ENCODE measurements at regions not wholly inside any gene's neighbourhood (a gene's known extent, or its start where the extent isn't known, plus 50 kb on each side); places are given as distances from the start of the nearest gene placed in this dataset.

DNA sequence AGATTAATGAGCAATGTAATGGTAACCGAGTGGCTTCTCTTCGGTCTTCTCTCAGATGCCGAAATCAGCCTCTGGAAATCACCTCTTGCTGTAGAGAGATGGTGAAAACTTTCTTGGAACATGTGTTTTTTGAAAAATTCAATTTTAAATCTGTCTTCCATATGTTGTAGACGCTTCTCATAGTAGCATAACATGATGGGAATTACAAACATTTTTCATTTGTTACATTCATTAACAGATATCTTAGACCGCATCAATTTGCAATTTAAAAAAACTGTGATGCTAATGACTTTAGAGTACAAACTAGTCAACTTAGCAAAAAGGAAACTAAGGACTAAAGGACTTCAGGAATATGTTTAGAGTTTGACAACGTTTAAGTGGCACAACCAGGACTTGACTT, 275.2 kb downstream of the ASXL3 start:
- H3K27me3 ChIP-seq (ENCODE audit: control insufficient read depth, insufficient read depth, low read length), result no peaks in the 10 kb centered on the region
- ATAC-seq, result no peak
- POLR2A ChIA-PET, result no interaction called here
- CTCF ChIA-PET, result no interaction called here
- TF ChIP-seq TCF7L2 (IDR thresholded peaks at IDR 0.05; ENCODE audit: low read depth, low read length) (no peak), REST (IDR thresholded peaks at IDR 0.05; ENCODE audit: insufficient read depth in 1 of 2, low read depth in 2 of 2, low read length in 1 of 2) (no peak), POLR2AphosphoS5 (IDR thresholded peaks at IDR 0.05; ENCODE audit: low read depth, low read length) (no peak), SIN3A (IDR thresholded peaks at IDR 0.05; ENCODE audit: borderline replicate concordance, insufficient read depth, low read depth, low read length) (no peak)
- TF ChIP-seq, protein P1, sequence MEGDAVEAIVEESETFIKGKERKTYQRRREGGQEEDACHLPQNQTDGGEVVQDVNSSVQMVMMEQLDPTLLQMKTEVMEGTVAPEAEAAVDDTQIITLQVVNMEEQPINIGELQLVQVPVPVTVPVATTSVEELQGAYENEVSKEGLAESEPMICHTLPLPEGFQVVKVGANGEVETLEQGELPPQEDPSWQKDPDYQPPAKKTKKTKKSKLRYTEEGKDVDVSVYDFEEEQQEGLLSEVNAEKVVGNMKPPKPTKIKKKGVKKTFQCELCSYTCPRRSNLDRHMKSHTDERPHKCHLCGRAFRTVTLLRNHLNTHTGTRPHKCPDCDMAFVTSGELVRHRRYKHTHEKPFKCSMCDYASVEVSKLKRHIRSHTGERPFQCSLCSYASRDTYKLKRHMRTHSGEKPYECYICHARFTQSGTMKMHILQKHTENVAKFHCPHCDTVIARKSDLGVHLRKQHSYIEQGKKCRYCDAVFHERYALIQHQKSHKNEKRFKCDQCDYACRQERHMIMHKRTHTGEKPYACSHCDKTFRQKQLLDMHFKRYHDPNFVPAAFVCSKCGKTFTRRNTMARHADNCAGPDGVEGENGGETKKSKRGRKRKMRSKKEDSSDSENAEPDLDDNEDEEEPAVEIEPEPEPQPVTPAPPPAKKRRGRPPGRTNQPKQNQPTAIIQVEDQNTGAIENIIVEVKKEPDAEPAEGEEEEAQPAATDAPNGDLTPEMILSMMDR (IDR thresholded peaks at IDR 0.05), result no peak
- intact Hi-C loops (cut with micrococcal nuclease; ENCODE audit: unreplicated experiment), result no loop called here
- BruUV-seq (replicated peaks), result no TSS peak
- H3K9me3 ChIP-seq (ENCODE audit: control insufficient read depth, insufficient read depth, low read depth, low read length), result 0 out of 2 replicates have a peak, but pooled peaks cover 7% of the 10 kb centered on the region
- DNase-seq (ENCODE audit: low read depth, low spot score), result no peak
- no peak overlapping the region for H3K4me3 ChIP-seq (ENCODE audit: low read depth in 2 of 2, low read length in 2 of 2)
- H3K4me1 ChIP-seq (ENCODE audit: control insufficient read depth, insufficient read depth, low read length), result no peaks in the 10 kb centered on the region
- no peaks in the 10 kb centered on the region for H3K36me3 ChIP-seq (ENCODE audit: control insufficient read depth, insufficient read depth, low read length)
- in situ Hi-C loops (cut with HindIII; ENCODE audit: low pct_unique_long_range_greater_than_20kb, low sequenced_read_pairs), result no loop called here
- H3K27ac ChIP-seq (ENCODE audit: low read length), result no peak overlapping the region

DNA sequence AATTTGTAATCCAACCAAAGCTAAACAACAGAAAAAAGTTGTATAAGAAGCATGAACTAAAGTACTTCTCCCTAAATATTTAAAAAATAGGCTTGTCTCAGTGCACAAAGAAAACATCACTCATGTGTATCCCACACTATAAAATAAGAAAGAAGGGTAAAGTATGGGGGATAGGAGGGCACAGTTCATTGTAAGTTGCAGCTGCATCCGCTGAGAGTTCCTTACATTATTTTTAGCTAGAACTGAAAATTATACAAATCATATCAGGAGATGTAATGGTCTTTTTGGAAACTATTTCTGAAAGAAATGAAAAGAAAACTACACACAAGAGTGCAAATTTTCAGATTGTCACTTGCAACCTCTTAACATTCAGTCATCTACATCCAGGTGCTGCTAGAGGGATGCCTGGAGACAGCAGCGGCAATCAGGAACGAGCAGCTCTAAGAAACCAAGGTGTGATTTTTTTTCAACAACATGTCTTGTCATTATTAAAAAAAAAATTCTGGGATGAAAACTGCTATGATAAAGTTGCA, 273.6 kb downstream of the ASXL3 start:
- intact Hi-C loops (cut with micrococcal nuclease; ENCODE audit: unreplicated experiment) (no loop called here), in situ Hi-C loops (cut with HindIII; ENCODE audit: low pct_unique_long_range_greater_than_20kb, low sequenced_read_pairs) (no loop called here)
- TF ChIP-seq, protein P1 (IDR thresholded peaks at IDR 0.05), result no peak
- no peak for TF ChIP-seq POLR2AphosphoS5 (IDR thresholded peaks at IDR 0.05; ENCODE audit: low read depth, low read length)
- no peak for TF ChIP-seq SIN3A (IDR thresholded peaks at IDR 0.05; ENCODE audit: borderline replicate concordance, insufficient read depth, low read depth, low read length)
- no peak for TF ChIP-seq REST (IDR thresholded peaks at IDR 0.05; ENCODE audit: insufficient read depth in 1 of 2, low read depth in 2 of 2, low read length in 1 of 2)
- no peak for TF ChIP-seq TCF7L2 (IDR thresholded peaks at IDR 0.05; ENCODE audit: low read depth, low read length)
- Histone ChIP-seq H3K4me3 (ENCODE audit: low read depth in 2 of 2, low read length in 2 of 2) (no peak overlapping the region), H3K4me1 (ENCODE audit: control insufficient read depth, insufficient read depth, low read length) (no peaks in the 10 kb centered on the region), H3K36me3 (ENCODE audit: control insufficient read depth, insufficient read depth, low read length) (no peaks in the 10 kb centered on the region), H3K27me3 (ENCODE audit: control insufficient read depth, insufficient read depth, low read length) (no peaks in the 10 kb centered on the region), H3K27ac (ENCODE audit: low read length) (no peak overlapping the region), H3K9me3 (ENCODE audit: control insufficient read depth, insufficient read depth, low read depth, low read length) (0 out of 2 replicates have a peak, but pooled peaks cover 7% of the 10 kb centered on the region)
- DNase-seq (ENCODE audit: low read depth, low spot score) (no peak), ATAC-seq (no peak)
- CTCF ChIA-PET, result no interaction called here
- POLR2A ChIA-PET, result no interaction called here
- BruUV-seq (replicated peaks), result no TSS peak
